Stimulated activated naive B cell treated with anti-CD40 and anti-IgM and Interleukin-4, amounts not matched to agents 10 μg/mL and 1 μg/mL and 100 μg/mL, for 72 hours (primary cell): ENCODE measurements at regions not wholly inside any gene's neighbourhood (a gene's known extent, or its start where the extent isn't known, plus 50 kb on each side); places are given as distances from the start of the nearest gene placed in this dataset.
"Not testable (repeated sequence)": the region's sequence is repeated elsewhere in the genome, so short reads cannot be mapped to it uniquely, and the experiment has no call there.

Source experiments
- ATAC-seq, 2 donors: fragments of 150-1000 bp; cut with Tn5 transposase; replicated peaks; 2 replicates each; pipeline ENCODE4 v1.10.0; 2021; ENCODE audit warnings: moderate library complexity in 1 of 2
- DNase-seq: peaks from one replicate; pipeline ENCODE4 v3.0.0; 2021
- H3K27ac Mint-ChIP-seq: one replicate; pipeline ENCODE4 v1.8.0; 2022; ENCODE audit warnings: mild to moderate bottlenecking, mixed read lengths
- H3K27me3 Mint-ChIP-seq, 2 donors: one replicate each; pipeline ENCODE4 v1.8.0; 2022; ENCODE audit warnings: mixed read lengths in 2 of 2
- H3K36me3 Mint-ChIP-seq, 2 donors: one replicate each; pipeline ENCODE4 v1.8.0; 2022; ENCODE audit warnings: mixed read lengths in 2 of 2, mild to moderate bottlenecking in 1 of 2
- H3K4me1 Mint-ChIP-seq, 2 donors: one replicate each; pipeline ENCODE4 v1.8.0; 2022; ENCODE audit warnings: mixed read lengths in 2 of 2, mild to moderate bottlenecking in 1 of 2
- H3K4me3 Mint-ChIP-seq, 2 donors: one replicate each; pipeline ENCODE4 v1.8.0; 2022; ENCODE audit warnings: mild to moderate bottlenecking in 2 of 2, mixed read lengths in 2 of 2, moderate library complexity in 1 of 2
- H3K9me3 Mint-ChIP-seq, 2 donors: one replicate each; pipeline ENCODE4 v1.8.0; 2022; ENCODE audit warnings: mixed read lengths in 2 of 2, mild to moderate bottlenecking in 1 of 2

GRCh38 chr16:21536740-21537139, 62.6 kb upstream of the METTL9 start:
- not testable (repeated sequence) for H3K9me3 Mint-ChIP-seq, H3K27me3 Mint-ChIP-seq, H3K4me3 Mint-ChIP-seq, H3K27ac Mint-ChIP-seq, ATAC-seq, H3K36me3 Mint-ChIP-seq, DNase-seq
- H3K4me1 Mint-ChIP-seq, result peaks cover 26 to 39% of the 10 kb centered on the region in 2 donors

GRCh38 chr16:21537598-21537997, 61.8 kb upstream of the METTL9 start:
- not testable (repeated sequence) for H3K27me3 Mint-ChIP-seq, H3K4me3 Mint-ChIP-seq, H3K36me3 Mint-ChIP-seq, H3K9me3 Mint-ChIP-seq, DNase-seq, ATAC-seq
- Mint-ChIP-seq H3K27ac (peak overlapping the region; percentile 37), H3K4me1 (peaks cover 29 to 46% of the 10 kb centered on the region in 2 donors)

GRCh38 chr16:21539107-21539618, 60.2 kb upstream of the METTL9 start:
- H3K9me3 Mint-ChIP-seq, DNase-seq, ATAC-seq, H3K36me3 Mint-ChIP-seq, H3K27me3 Mint-ChIP-seq: not testable (repeated sequence)
- H3K4me1 Mint-ChIP-seq, result peaks cover 33 to 52% of the 10 kb centered on the region in 2 donors
- H3K4me3 Mint-ChIP-seq, result peak overlapping the region in 1 of 2 donors; percentile 30
- peak overlapping the region; percentile 62 for H3K27ac Mint-ChIP-seq

- DNase-seq (peak; percentile 89), ATAC-seq (peak; percentile 91 to 92)
- Mint-ChIP-seq H3K4me3 (peak overlapping the region; percentile 59 to 77), H3K27ac (peak overlapping the region; percentile 96), H3K4me1 (peaks cover 33 to 52% of the 10 kb centered on the region in 2 donors)
- not testable (repeated sequence) for H3K9me3 Mint-ChIP-seq, H3K36me3 Mint-ChIP-seq, H3K27me3 Mint-ChIP-seq
Observed at GRCh38 chr16:21540770-21541433, 58.5 kb upstream of the METTL9 start.

GRCh38 chr16:21541611-21542051, 57.7 kb upstream of the METTL9 start:
- H3K4me3 Mint-ChIP-seq, H3K9me3 Mint-ChIP-seq, H3K36me3 Mint-ChIP-seq, H3K27me3 Mint-ChIP-seq: not testable (repeated sequence)
- H3K4me1 Mint-ChIP-seq, result peaks cover 33 to 52% of the 10 kb centered on the region in 2 donors
- ATAC-seq (peak; percentile 58 to 62), DNase-seq (peak; percentile 55)
- H3K27ac Mint-ChIP-seq, result peak overlapping the region; percentile 96

- not testable (repeated sequence) for H3K36me3 Mint-ChIP-seq, DNase-seq, ATAC-seq, H3K27me3 Mint-ChIP-seq, H3K9me3 Mint-ChIP-seq
- Mint-ChIP-seq H3K27ac (peak overlapping the region; percentile 79), H3K4me3 (peak overlapping the region; percentile 65 to 69), H3K4me1 (peaks cover 33 to 52% of the 10 kb centered on the region in 2 donors)
Observed at GRCh38 chr16:21542075-21542474, 57.3 kb upstream of the METTL9 start.

- ATAC-seq, H3K9me3 Mint-ChIP-seq, H3K36me3 Mint-ChIP-seq, DNase-seq, H3K27me3 Mint-ChIP-seq, H3K27ac Mint-ChIP-seq: not testable (repeated sequence)
- Mint-ChIP-seq H3K4me1 (peaks cover 32 to 51% of the 10 kb centered on the region in 2 donors), H3K4me3 (peak overlapping the region in 1 of 2 donors; percentile 69)
Observed at GRCh38 chr16:21542491-21543124, 56.8 kb upstream of the METTL9 start.

- H3K36me3 Mint-ChIP-seq, H3K4me3 Mint-ChIP-seq, DNase-seq, H3K27me3 Mint-ChIP-seq, H3K9me3 Mint-ChIP-seq, ATAC-seq: not testable (repeated sequence)
- H3K27ac Mint-ChIP-seq, result peak overlapping the region; percentile 60
- H3K4me1 Mint-ChIP-seq, result peaks cover 34 to 54% of the 10 kb centered on the region in 2 donors
Observed at GRCh38 chr16:21543151-21543836, 56.1 kb upstream of the METTL9 start.

- DNase-seq, H3K27me3 Mint-ChIP-seq, H3K36me3 Mint-ChIP-seq, H3K4me3 Mint-ChIP-seq, H3K9me3 Mint-ChIP-seq, ATAC-seq, H3K27ac Mint-ChIP-seq: not testable (repeated sequence)
- peaks cover 19 to 31% of the 10 kb centered on the region in 2 donors for H3K4me1 Mint-ChIP-seq
Observed at GRCh38 chr16:21545664-21546326, 53.6 kb upstream of the METTL9 start.

- not testable (repeated sequence) for H3K27ac Mint-ChIP-seq, H3K9me3 Mint-ChIP-seq, DNase-seq, H3K27me3 Mint-ChIP-seq, H3K4me3 Mint-ChIP-seq, ATAC-seq, H3K36me3 Mint-ChIP-seq
- H3K4me1 Mint-ChIP-seq, result peaks cover 13 to 32% of the 10 kb centered on the region in 2 donors
Observed at GRCh38 chr16:21549396-21549795, 50.0 kb upstream of the METTL9 start.
